ENCODE measurements at regions not wholly inside any gene's neighbourhood (a gene's known extent, or its start where the extent isn't known, plus 50 kb on each side); places are given as distances from the start of the nearest gene placed in this dataset.

- no peak for TF ChIP-seq CTCF (IDR thresholded peaks at IDR 0.05; ENCODE audit: low read depth, low read length, missing input control)
- TF ChIP-seq REST (IDR thresholded peaks at IDR 0.05) = no peak
- no peak for TF ChIP-seq RAD21 (IDR thresholded peaks at IDR 0.05)
- TF ChIP-seq RXRA (IDR thresholded peaks at IDR 0.05) = no peak
- no peak for TF ChIP-seq TAF1 (conservative IDR thresholded peaks at IDR 0.05)
- no peak for TF ChIP-seq JUND (IDR thresholded peaks at IDR 0.05)
- TF ChIP-seq YY1 (IDR thresholded peaks at IDR 0.05) = no peak
- no peak for TF ChIP-seq MAX (IDR thresholded peaks at IDR 0.05)
Measured at GRCh38 chr4:86421461-86421860, 61.6 kb upstream of the MAPK10 start.
